Ecto neural progenitor cell (in vitro differentiated cells): ENCODE measurements at regions not wholly inside any gene's neighbourhood (a gene's known extent, or its start where the extent isn't known, plus 50 kb on each side); places are given as distances from the start of the nearest gene placed in this dataset.

Experiments used
- DNase-seq: peaks from one replicate; pipeline ENCODE4 v3.0.0-alpha.2; 2018; ENCODE audit warnings: low spot score

- DNase-seq, result no peak
These were observed 481.7 kb downstream of the GBE1 start for GRCh38 chr3:81279481-81280379.

GRCh38 chr3:81277853-81278252 lies 483.6 kb downstream of the GBE1 start:
- no peak for DNase-seq

- DNase-seq, result no peak
These were observed 486.8 kb downstream of the GBE1 start for GRCh38 chr3:81274671-81275070.

- no peak for DNase-seq
These were observed 490.7 kb downstream of the GBE1 start for GRCh38 chr3:81270603-81271379.

GRCh38 chr3:81268526-81268925 lies 492.9 kb downstream of the GBE1 start:
- DNase-seq, result no peak

GRCh38 chr3:81261996-81262395 lies 499.4 kb downstream of the GBE1 start:
- DNase-seq, result no peak

- DNase-seq, result no peak
These were observed 506.0 kb downstream of the GBE1 start for GRCh38 chr3:81255463-81255862.

GRCh38 chr3:81251096-81251495 lies 510.3 kb downstream of the GBE1 start:
- no peak for DNase-seq

GRCh38 chr3:81249540-81250029 lies 511.9 kb downstream of the GBE1 start:
- DNase-seq, result no peak

GRCh38 chr3:81245501-81245900 lies 515.9 kb downstream of the GBE1 start:
- no peak for DNase-seq

- DNase-seq, result no peak
These were observed 516.4 kb downstream of the GBE1 start for GRCh38 chr3:81245043-81245442.

GRCh38 chr3:81244231-81244630 lies 517.2 kb downstream of the GBE1 start:
- no peak for DNase-seq

- no peak for DNase-seq
These were observed 518.6 kb downstream of the GBE1 start for GRCh38 chr3:81242871-81243270.

GRCh38 chr3:81237181-81237580 lies 524.3 kb downstream of the GBE1 start:
- DNase-seq, result no peak

GRCh38 chr3:81218023-81218422 lies 543.4 kb downstream of the GBE1 start:
- no peak for DNase-seq

- no peak for DNase-seq
These were observed 544.3 kb downstream of the GBE1 start for GRCh38 chr3:81217101-81217500.

- DNase-seq, result no peak
These were observed 545.3 kb downstream of the GBE1 start for GRCh38 chr3:81216192-81216591.

- DNase-seq, result no peak
These were observed 546.8 kb downstream of the GBE1 start for GRCh38 chr3:81214631-81215030.

- DNase-seq, result no peak
These were observed 561.9 kb downstream of the GBE1 start for GRCh38 chr3:81199587-81199986.

GRCh38 chr3:81198756-81199155 lies 562.7 kb downstream of the GBE1 start:
- no peak for DNase-seq

GRCh38 chr3:81198216-81198615 lies 563.2 kb downstream of the GBE1 start:
- DNase-seq, result no peak

GRCh38 chr3:81197386-81197785 lies 564.1 kb downstream of the GBE1 start:
- DNase-seq, result no peak

- DNase-seq, result no peak
These were observed 566.0 kb downstream of the GBE1 start for GRCh38 chr3:81195478-81195877.
